ENCODE measurements at regions not wholly inside any gene's neighbourhood (a gene's known extent, or its start where the extent isn't known, plus 50 kb on each side); places are given as distances from the start of the nearest gene placed in this dataset.
"Not testable (repeated sequence)": the region's sequence is repeated elsewhere in the genome, so short reads cannot be mapped to it uniquely, and the experiment has no call there.

GRCh38 chr9:86602715-86603114 lies 248.5 kb upstream of the TUT7 start:
- FAIRE-seq = no peak

GRCh38 chr9:86601697-86602096 lies 247.5 kb upstream of the TUT7 start:
- FAIRE-seq = no peak

- no peak for FAIRE-seq
Measured at GRCh38 chr9:86600977-86601376, 246.8 kb upstream of the TUT7 start.

- no peak for FAIRE-seq
Measured at GRCh38 chr9:86600291-86600690, 246.1 kb upstream of the TUT7 start.

GRCh38 chr9:86599561-86599960 lies 245.4 kb upstream of the TUT7 start:
- FAIRE-seq = no peak

GRCh38 chr9:86598411-86599239 lies 244.4 kb upstream of the TUT7 start:
- FAIRE-seq = no peak

- FAIRE-seq = no peak
Measured at GRCh38 chr9:86594724-86595123, 240.5 kb upstream of the TUT7 start.

- no peak for FAIRE-seq
Measured at GRCh38 chr9:86591472-86591871, 237.3 kb upstream of the TUT7 start.

- no peak for FAIRE-seq
Measured at GRCh38 chr9:86589730-86590129, 235.5 kb upstream of the TUT7 start.

- FAIRE-seq = no peak
Measured at GRCh38 chr9:86589273-86589672, 235.1 kb upstream of the TUT7 start.

- no peak for FAIRE-seq
Measured at GRCh38 chr9:86586144-86586494, 231.9 kb upstream of the TUT7 start.

GRCh38 chr9:86585422-86586143 lies 231.4 kb upstream of the TUT7 start:
- FAIRE-seq = peak; percentile 66

GRCh38 chr9:86580688-86581087 lies 226.5 kb upstream of the TUT7 start:
- no peak for FAIRE-seq

GRCh38 chr9:86578722-86579121 lies 224.5 kb upstream of the TUT7 start:
- FAIRE-seq = no peak

GRCh38 chr9:86577420-86578333 lies 223.5 kb upstream of the TUT7 start:
- FAIRE-seq = no peak

- FAIRE-seq = no peak
Measured at GRCh38 chr9:86575825-86576525, 221.8 kb upstream of the TUT7 start.

GRCh38 chr9:86575137-86575536 lies 220.9 kb upstream of the TUT7 start:
- FAIRE-seq = no peak

GRCh38 chr9:86573886-86574285 lies 219.7 kb upstream of the TUT7 start:
- no peak for FAIRE-seq

- no peak for FAIRE-seq
Measured at GRCh38 chr9:86572904-86573303, 218.7 kb upstream of the TUT7 start.

- FAIRE-seq = not testable (repeated sequence)
Measured at GRCh38 chr9:86565603-86566002, 211.4 kb upstream of the TUT7 start.

GRCh38 chr9:86563936-86564335 lies 209.7 kb upstream of the TUT7 start:
- FAIRE-seq = no peak

- no peak for FAIRE-seq
Measured at GRCh38 chr9:86563350-86563749, 209.1 kb upstream of the TUT7 start.

GRCh38 chr9:86562691-86563090 lies 208.5 kb upstream of the TUT7 start:
- no peak for FAIRE-seq
